ENCODE measurements at regions not wholly inside any gene's neighbourhood (a gene's known extent, or its start where the extent isn't known, plus 50 kb on each side); places are given as distances from the start of the nearest gene placed in this dataset.
"Not testable (repeated sequence)": the region's sequence is repeated elsewhere in the genome, so short reads cannot be mapped to it uniquely, and the experiment has no call there.

GRCh38 chr2:235443580-235443979 lies 50.3 kb upstream of the AGAP1 start:
- intact Hi-C loops (cut with micrococcal nuclease) = not testable (repeated sequence)
